ENCODE measurements at regions not wholly inside any gene's neighbourhood (a gene's known extent, or its start where the extent isn't known, plus 50 kb on each side); places are given as distances from the start of the nearest gene placed in this dataset.

DNA sequence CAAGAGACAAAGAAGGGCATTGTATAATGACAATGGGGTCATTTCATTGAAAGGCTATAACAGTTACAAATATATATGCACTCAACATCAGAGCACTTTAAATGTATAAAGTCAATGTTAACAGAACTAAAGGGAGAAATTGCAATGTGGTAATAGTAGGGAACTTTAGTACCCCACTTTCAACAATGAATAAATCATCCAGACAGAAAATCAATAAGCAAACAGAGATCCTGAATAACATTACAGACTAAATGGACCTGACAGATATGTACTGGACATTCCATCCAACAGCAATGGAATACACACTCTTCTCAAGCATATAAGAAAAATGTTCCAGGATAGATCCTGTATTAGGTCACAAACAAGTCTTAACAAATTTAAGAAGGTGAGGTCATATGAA, 90.5 kb upstream of the ALKAL2 start:
- BruUV-seq (replicated peaks), result no TSS peak
- CTCF ChIA-PET, result no interaction called here
- POLR2A ChIA-PET, result no interaction called here
- DNase-seq (ENCODE audit: low read depth, low spot score) (no peak), FAIRE-seq (no peak)
- Histone ChIP-seq H3K4me1 (ENCODE audit: control insufficient read depth, extremely low read depth, insufficient read depth, low read length) (no peaks in the 10 kb centered on the region), H3K9me1 (replicated peaks; ENCODE audit: control insufficient read depth, extremely low read depth, insufficient read depth, low read length) (no peaks in the 10 kb centered on the region), H3K4me2 (ENCODE audit: insufficient read depth, low read length) (no peak overlapping the region), H3K79me2 (ENCODE audit: control insufficient read depth, insufficient read depth, low read length) (no peaks in the 10 kb centered on the region), H3K9ac (replicated peaks; ENCODE audit: extremely low read depth, insufficient read depth, low read length) (no peak overlapping the region), H4K20me1 (replicated peaks; ENCODE audit: control insufficient read depth, extremely low read depth, insufficient read depth, low read length) (no peaks in the 10 kb centered on the region), H3K27me3 (ENCODE audit: control insufficient read depth in 2 of 2, insufficient read depth in 2 of 2, low read length in 2 of 2) (no peaks in the 10 kb centered on the region), H3K27ac (ENCODE audit: insufficient read depth, low read depth, low read length) (no peak overlapping the region), H3K4me3 (replicated peaks in 1 of 3; ENCODE audit: insufficient read depth in 1 of 3, low read depth in 1 of 3, low read length in 3 of 3) (no peak overlapping the region), H3K36me3 (ENCODE audit: control insufficient read depth in 2 of 2, extremely low read depth in 1 of 2, insufficient read depth in 2 of 2, low read length in 2 of 2) (no peaks in the 10 kb centered on the region), H3K9me3 (replicated peaks; ENCODE audit: control insufficient read depth, insufficient read depth, low read length) (peaks cover 4% of the 10 kb centered on the region), H2AFZ (ENCODE audit: low read depth, low read length) (no peak overlapping the region)
- dilution Hi-C loops (cut with MboI; ENCODE audit: extremely low pct_ligation_motif_present, low sequenced_read_pairs) (no loop called here), intact Hi-C loops (cut with micrococcal nuclease) (no loop called here)
- TF ChIP-seq POLR2A (IDR thresholded peaks at IDR 0.05; ENCODE audit: low read depth, low read length) (no peak), POLR2AphosphoS5 (IDR thresholded peaks at IDR 0.05; ENCODE audit: insufficient read depth, low read depth, low read length) (no peak), MYC (IDR thresholded peaks at IDR 0.05; ENCODE audit: low read depth, low read length) (no peak), JUN (IDR thresholded peaks at IDR 0.05; ENCODE audit: borderline replicate concordance, insufficient read depth, insufficient read length, low read depth) (no peak), FOS (IDR thresholded peaks at IDR 0.05; ENCODE audit: borderline replicate concordance, insufficient read depth, low read length) (no peak), GATA2 (IDR thresholded peaks at IDR 0.05; ENCODE audit: insufficient read depth, insufficient read length, low read depth, low read length) (no peak), EZH2 (IDR thresholded peaks at IDR 0.05; ENCODE audit: borderline replicate concordance, low read depth, low read length, severe bottlenecking) (no peak)
- TF ChIP-seq, protein P1, sequence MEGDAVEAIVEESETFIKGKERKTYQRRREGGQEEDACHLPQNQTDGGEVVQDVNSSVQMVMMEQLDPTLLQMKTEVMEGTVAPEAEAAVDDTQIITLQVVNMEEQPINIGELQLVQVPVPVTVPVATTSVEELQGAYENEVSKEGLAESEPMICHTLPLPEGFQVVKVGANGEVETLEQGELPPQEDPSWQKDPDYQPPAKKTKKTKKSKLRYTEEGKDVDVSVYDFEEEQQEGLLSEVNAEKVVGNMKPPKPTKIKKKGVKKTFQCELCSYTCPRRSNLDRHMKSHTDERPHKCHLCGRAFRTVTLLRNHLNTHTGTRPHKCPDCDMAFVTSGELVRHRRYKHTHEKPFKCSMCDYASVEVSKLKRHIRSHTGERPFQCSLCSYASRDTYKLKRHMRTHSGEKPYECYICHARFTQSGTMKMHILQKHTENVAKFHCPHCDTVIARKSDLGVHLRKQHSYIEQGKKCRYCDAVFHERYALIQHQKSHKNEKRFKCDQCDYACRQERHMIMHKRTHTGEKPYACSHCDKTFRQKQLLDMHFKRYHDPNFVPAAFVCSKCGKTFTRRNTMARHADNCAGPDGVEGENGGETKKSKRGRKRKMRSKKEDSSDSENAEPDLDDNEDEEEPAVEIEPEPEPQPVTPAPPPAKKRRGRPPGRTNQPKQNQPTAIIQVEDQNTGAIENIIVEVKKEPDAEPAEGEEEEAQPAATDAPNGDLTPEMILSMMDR (IDR thresholded peaks at IDR 0.05; ENCODE audit: extremely low read depth in 1 of 2, insufficient read depth in 1 of 2, low read depth in 1 of 2, low read length in 2 of 2), result no peak
- TF ChIP-seq, protein P2, sequence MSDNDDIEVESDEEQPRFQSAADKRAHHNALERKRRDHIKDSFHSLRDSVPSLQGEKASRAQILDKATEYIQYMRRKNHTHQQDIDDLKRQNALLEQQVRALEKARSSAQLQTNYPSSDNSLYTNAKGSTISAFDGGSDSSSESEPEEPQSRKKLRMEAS (IDR thresholded peaks at IDR 0.05; ENCODE audit: insufficient read depth, insufficient read length), result no peak

All from endothelial cell of umbilical vein (primary cell).